ENCODE measurements at regions not wholly inside any gene's neighbourhood (a gene's known extent, or its start where the extent isn't known, plus 50 kb on each side); places are given as distances from the start of the nearest gene placed in this dataset.

- FAIRE-seq = no peak
- H3K27ac ChIP-seq (ENCODE audit: extremely low read length, insufficient read depth, low read length) = no peak overlapping the region
- no peak for TF ChIP-seq ZNF337 (CRISPR knock-in tag; IDR thresholded peaks at IDR 0.05; ENCODE audit: borderline replicate concordance, low read depth)
- TF ChIP-seq ZMYM3 (CRISPR knock-in tag; IDR thresholded peaks at IDR 0.05) = 0 out of 2 replicates have a peak, but pooled peaks have one; percentile 10
- TF ChIP-seq TBX2 (CRISPR knock-in tag; IDR thresholded peaks at IDR 0.05; ENCODE audit: borderline replicate concordance) = 0 out of 2 replicates have a peak, but pooled peaks have one; percentile 46
- TF ChIP-seq ZNF788 (CRISPR knock-in tag; IDR thresholded peaks at IDR 0.05; ENCODE audit: borderline replicate concordance) = no peak
- no peak for TF ChIP-seq ARNT (IDR thresholded peaks at IDR 0.05)
- TF ChIP-seq SSRP1 (CRISPR knock-in tag; IDR thresholded peaks at IDR 0.05) = no peak
- TF ChIP-seq ZNF260 (CRISPR knock-in tag; IDR thresholded peaks at IDR 0.05; ENCODE audit: borderline replicate concordance, low read depth) = no peak
- TF ChIP-seq ZFP90 (CRISPR knock-in tag; IDR thresholded peaks at IDR 0.05; ENCODE audit: borderline replicate concordance) = no peak
- TF ChIP-seq PAXIP1 (CRISPR knock-in tag; conservative IDR thresholded peaks at IDR 0.05) = 0 out of 2 replicates have a peak, but pooled peaks have one; percentile 35
- no peak for TF ChIP-seq ZSCAN31 (CRISPR knock-in tag; IDR thresholded peaks at IDR 0.05; ENCODE audit: low read depth)
- TF ChIP-seq, protein P1, sequence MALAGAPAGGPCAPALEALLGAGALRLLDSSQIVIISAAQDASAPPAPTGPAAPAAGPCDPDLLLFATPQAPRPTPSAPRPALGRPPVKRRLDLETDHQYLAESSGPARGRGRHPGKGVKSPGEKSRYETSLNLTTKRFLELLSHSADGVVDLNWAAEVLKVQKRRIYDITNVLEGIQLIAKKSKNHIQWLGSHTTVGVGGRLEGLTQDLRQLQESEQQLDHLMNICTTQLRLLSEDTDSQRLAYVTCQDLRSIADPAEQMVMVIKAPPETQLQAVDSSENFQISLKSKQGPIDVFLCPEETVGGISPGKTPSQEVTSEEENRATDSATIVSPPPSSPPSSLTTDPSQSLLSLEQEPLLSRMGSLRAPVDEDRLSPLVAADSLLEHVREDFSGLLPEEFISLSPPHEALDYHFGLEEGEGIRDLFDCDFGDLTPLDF (CRISPR knock-in tag; IDR thresholded peaks at IDR 0.05) = no peak
- TF ChIP-seq TAF1 (CRISPR knock-in tag; IDR thresholded peaks at IDR 0.05) = no peak
- 0 out of 2 replicates have a peak, but pooled peaks have one; percentile 47 for TF ChIP-seq RFX5 (IDR thresholded peaks at IDR 0.05; ENCODE audit: low read depth, low read length)
- peak; percentile 30; the same call in 1 of the 2 replicates for TF ChIP-seq FOXP4 (CRISPR knock-in tag; IDR thresholded peaks at IDR 0.05)
- TF ChIP-seq, protein P2, sequence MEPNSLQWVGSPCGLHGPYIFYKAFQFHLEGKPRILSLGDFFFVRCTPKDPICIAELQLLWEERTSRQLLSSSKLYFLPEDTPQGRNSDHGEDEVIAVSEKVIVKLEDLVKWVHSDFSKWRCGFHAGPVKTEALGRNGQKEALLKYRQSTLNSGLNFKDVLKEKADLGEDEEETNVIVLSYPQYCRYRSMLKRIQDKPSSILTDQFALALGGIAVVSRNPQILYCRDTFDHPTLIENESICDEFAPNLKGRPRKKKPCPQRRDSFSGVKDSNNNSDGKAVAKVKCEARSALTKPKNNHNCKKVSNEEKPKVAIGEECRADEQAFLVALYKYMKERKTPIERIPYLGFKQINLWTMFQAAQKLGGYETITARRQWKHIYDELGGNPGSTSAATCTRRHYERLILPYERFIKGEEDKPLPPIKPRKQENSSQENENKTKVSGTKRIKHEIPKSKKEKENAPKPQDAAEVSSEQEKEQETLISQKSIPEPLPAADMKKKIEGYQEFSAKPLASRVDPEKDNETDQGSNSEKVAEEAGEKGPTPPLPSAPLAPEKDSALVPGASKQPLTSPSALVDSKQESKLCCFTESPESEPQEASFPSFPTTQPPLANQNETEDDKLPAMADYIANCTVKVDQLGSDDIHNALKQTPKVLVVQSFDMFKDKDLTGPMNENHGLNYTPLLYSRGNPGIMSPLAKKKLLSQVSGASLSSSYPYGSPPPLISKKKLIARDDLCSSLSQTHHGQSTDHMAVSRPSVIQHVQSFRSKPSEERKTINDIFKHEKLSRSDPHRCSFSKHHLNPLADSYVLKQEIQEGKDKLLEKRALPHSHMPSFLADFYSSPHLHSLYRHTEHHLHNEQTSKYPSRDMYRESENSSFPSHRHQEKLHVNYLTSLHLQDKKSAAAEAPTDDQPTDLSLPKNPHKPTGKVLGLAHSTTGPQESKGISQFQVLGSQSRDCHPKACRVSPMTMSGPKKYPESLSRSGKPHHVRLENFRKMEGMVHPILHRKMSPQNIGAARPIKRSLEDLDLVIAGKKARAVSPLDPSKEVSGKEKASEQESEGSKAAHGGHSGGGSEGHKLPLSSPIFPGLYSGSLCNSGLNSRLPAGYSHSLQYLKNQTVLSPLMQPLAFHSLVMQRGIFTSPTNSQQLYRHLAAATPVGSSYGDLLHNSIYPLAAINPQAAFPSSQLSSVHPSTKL (CRISPR knock-in tag; IDR thresholded peaks at IDR 0.05) = 0 out of 2 replicates have a peak, but pooled peaks have one; percentile 14
These were observed 83.0 kb upstream of the HNRNPA3 start for GRCh38 chr2:177129610-177130009.

More at GRCh38 chr2:177129610-177130009, 83.0 kb upstream of the HNRNPA3 start:
- ChIA-PET CTCF (ENCODE audit: low intra/inter-chr PET ratio, low total read pairs) (no interaction called here), POLR2A (no interaction called here)
- intact Hi-C loops (cut with micrococcal nuclease; ENCODE audit: unreplicated experiment) (no loop called here), in situ Hi-C loops (cut with HindIII; ENCODE audit: extremely low pct_ligation_motif_present, low pct_unique_long_range_greater_than_20kb) (no loop called here)
- peaks cover 9% of the 10 kb centered on the region; the same call in 1 of the 2 replicates for H3K4me1 ChIP-seq (ENCODE audit: insufficient read depth, low read length)
- WGBS (ENCODE audit: low lambda C conversion rate) = 16% methylated on average over 3 of the region's 3 CpGs
- no peak overlapping the region for H3K4me2 ChIP-seq (ENCODE audit: low read depth, low read length)
- no peaks in the 10 kb centered on the region for H4K20me1 ChIP-seq (ENCODE audit: insufficient read depth, low read length)
- H3K79me2 ChIP-seq (ENCODE audit: insufficient read depth, low read length) = no peaks in the 10 kb centered on the region
- no peaks in the 10 kb centered on the region for H3K9me3 ChIP-seq (ENCODE audit: low read length)
- H2AFZ ChIP-seq (ENCODE audit: low read length) = no peak overlapping the region
- H3K27me3 ChIP-seq (ENCODE audit: control insufficient read depth in 1 of 2, insufficient read depth in 2 of 2, low read length in 2 of 2) = peaks cover 0 to 19% of the 10 kb centered on the region in 2 experiments; a peak in 3 of 5 replicates
- BruUV-seq (replicated peaks) = no TSS peak
- ATAC-seq (peak; percentile 75), DNase-seq (ENCODE audit: low spot score) (no peak)
- H3K9ac ChIP-seq (ENCODE audit: insufficient read depth, low read depth, low read length) = no peak overlapping the region
- no peaks in the 10 kb centered on the region for H3K36me3 ChIP-seq (replicated peaks in 1 of 2; ENCODE audit: control insufficient read depth in 1 of 2, insufficient read depth in 2 of 2, low read length in 2 of 2)
- no peak overlapping the region for H3K4me3 ChIP-seq (replicated peaks in 1 of 3; ENCODE audit: insufficient read depth in 1 of 3, low read depth in 2 of 3, low read length in 3 of 3)

Data from HepG2 (cell line).